Glutamatergic neuron (in vitro differentiated cells): ENCODE measurements at regions not wholly inside any gene's neighbourhood (a gene's known extent, or its start where the extent isn't known, plus 50 kb on each side); places are given as distances from the start of the nearest gene placed in this dataset.

Source experiments
- DNase-seq: peaks from one replicate; pipeline ENCODE4 v3.0.0; 2022
- H3K27ac Mint-ChIP-seq: one replicate; pipeline ENCODE4 v1.8.0; 2020; ENCODE audit warnings: mild to moderate bottlenecking, mixed read lengths, inconsistent platforms; ENCODE audit not compliant: unreplicated experiment
- H3K27me3 Mint-ChIP-seq: one replicate; pipeline ENCODE4 v1.8.0; 2020; ENCODE audit warnings: mild to moderate bottlenecking, moderate library complexity, mixed read lengths, inconsistent platforms; ENCODE audit not compliant: unreplicated experiment
- H3K36me3 Mint-ChIP-seq: one replicate; pipeline ENCODE4 v1.8.0; 2020; ENCODE audit warnings: mild to moderate bottlenecking, mixed read lengths, inconsistent platforms; ENCODE audit not compliant: unreplicated experiment
- H3K4me1 Mint-ChIP-seq: one replicate; pipeline ENCODE4 v1.8.0; 2020; ENCODE audit warnings: mild to moderate bottlenecking, low read depth, mixed read lengths, inconsistent platforms; ENCODE audit not compliant: unreplicated experiment
- H3K4me3 Mint-ChIP-seq: one replicate; pipeline ENCODE4 v1.8.0; 2020; ENCODE audit warnings: mild to moderate bottlenecking, mixed read lengths, inconsistent platforms; ENCODE audit not compliant: unreplicated experiment
- H3K9me3 Mint-ChIP-seq: one replicate; pipeline ENCODE4 v1.8.0; 2020; ENCODE audit warnings: mild to moderate bottlenecking, moderate library complexity, mixed read lengths, inconsistent platforms; ENCODE audit not compliant: unreplicated experiment
- TF ChIP-seq, protein P1 (sequence below): fragments of 200-600 bp; sonication (generic); IDR thresholded peaks from one replicate; pipeline ENCODE4 v1.5.0; 2021; ENCODE audit not compliant: partially characterized antibody, unreplicated experiment

DNA sequence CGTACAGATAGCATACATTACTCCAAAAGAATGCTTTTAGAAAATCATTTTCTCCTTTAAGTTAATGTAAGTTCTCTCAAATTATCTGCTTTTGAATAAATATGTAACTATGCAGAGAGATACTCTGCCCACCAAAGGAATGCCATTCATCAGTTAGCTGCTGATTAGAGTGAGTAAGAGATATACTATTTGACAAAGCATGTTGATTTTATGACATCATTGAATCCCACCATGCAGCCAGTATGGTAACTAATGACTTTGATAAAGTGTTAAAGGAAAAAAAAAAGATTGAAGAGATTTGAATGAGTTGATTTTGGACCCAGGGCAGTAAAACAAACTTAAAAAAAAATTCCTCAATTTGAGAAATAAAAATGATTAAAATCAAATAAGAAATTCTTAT, 521.5 kb downstream of the SLITRK6 start:
- DNase-seq, result no peak
- no peaks in the 10 kb centered on the region for H3K36me3 Mint-ChIP-seq
- H3K27ac Mint-ChIP-seq, result no peak overlapping the region
- H3K4me1 Mint-ChIP-seq, result peaks cover 7% of the 10 kb centered on the region
- H3K4me3 Mint-ChIP-seq, result no peak overlapping the region
- H3K27me3 Mint-ChIP-seq, result no peaks in the 10 kb centered on the region
- TF ChIP-seq, protein P1, sequence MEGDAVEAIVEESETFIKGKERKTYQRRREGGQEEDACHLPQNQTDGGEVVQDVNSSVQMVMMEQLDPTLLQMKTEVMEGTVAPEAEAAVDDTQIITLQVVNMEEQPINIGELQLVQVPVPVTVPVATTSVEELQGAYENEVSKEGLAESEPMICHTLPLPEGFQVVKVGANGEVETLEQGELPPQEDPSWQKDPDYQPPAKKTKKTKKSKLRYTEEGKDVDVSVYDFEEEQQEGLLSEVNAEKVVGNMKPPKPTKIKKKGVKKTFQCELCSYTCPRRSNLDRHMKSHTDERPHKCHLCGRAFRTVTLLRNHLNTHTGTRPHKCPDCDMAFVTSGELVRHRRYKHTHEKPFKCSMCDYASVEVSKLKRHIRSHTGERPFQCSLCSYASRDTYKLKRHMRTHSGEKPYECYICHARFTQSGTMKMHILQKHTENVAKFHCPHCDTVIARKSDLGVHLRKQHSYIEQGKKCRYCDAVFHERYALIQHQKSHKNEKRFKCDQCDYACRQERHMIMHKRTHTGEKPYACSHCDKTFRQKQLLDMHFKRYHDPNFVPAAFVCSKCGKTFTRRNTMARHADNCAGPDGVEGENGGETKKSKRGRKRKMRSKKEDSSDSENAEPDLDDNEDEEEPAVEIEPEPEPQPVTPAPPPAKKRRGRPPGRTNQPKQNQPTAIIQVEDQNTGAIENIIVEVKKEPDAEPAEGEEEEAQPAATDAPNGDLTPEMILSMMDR, result no peak
- H3K9me3 Mint-ChIP-seq, result peaks cover 3% of the 10 kb centered on the region

DNA sequence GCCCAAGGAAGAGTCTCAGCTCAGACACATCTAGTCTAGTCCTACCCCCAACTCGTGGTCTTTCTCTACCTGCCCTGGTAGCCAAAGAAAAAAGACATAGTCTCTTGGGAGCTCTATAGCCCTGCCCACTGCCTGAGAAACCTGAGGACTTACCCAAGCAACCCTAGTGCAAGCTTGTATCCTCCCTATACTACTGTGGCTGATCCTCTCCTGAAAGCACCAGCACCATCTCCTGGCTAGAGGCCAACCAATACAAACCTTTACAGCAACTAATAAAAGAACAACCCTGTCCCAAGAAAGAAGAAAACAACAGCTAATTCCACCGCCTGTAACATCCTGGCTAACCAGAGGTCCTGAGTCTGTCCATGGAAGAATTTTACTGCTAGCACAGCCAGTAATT, 532.4 kb downstream of the SLITRK6 start:
- Mint-ChIP-seq H3K27ac (no peak overlapping the region), H3K36me3 (peaks cover 11% of the 10 kb centered on the region), H3K9me3 (peaks cover 5% of the 10 kb centered on the region), H3K4me1 (peaks cover 4% of the 10 kb centered on the region), H3K27me3 (no peaks in the 10 kb centered on the region), H3K4me3 (no peak overlapping the region)
- no peak for DNase-seq
- TF ChIP-seq, protein P1, result no peak

DNA sequence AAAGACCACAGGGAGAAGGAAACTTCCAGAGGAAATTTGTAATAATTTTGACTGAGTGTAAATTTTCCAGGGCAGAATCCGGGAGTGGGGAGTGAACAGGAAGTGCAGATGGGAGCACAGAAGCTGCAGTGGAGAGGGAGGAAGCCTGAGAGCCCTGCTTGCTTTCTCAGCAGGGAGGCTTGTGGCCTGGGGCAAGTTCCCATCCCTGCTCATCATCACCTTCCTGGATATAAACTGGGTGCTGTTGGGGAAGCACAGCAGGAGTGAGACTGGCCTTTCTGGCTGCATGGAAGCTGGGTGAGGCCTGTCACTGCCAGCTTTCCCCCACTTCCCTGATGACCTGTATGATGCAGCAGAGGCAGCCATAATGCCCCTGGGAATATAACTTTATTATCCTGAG, 532.9 kb downstream of the SLITRK6 start:
- no peak overlapping the region for H3K27ac Mint-ChIP-seq
- TF ChIP-seq, protein P1, result no peak

DNA sequence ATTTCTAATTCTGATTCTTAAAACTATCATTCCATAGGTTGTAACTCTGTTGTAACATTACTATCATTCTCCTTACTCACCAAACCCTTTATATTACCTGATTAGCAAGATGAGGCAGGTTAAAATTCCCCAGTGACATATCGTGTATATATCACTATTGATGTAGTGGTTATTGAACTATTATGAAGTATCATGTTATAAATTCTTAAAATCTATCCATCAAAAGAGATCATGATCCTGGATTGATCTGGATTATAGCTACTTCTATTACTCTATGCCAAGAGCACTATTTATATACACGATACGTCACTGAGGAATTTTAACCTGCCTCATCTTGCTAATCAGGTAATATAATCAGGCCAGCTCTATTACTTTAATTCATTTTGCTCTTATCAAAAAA, 533.9 kb downstream of the SLITRK6 start:
- Mint-ChIP-seq H3K36me3 (peaks cover 11% of the 10 kb centered on the region), H3K9me3 (peaks cover 2% of the 10 kb centered on the region), H3K27me3 (no peaks in the 10 kb centered on the region), H3K27ac (no peak overlapping the region), H3K4me1 (peaks cover 4% of the 10 kb centered on the region), H3K4me3 (no peak overlapping the region)
- DNase-seq, result no peak
- TF ChIP-seq, protein P1, result no peak

More for the DNA sequence above, 532.9 kb downstream of the SLITRK6 start:
- no peaks in the 10 kb centered on the region for H3K27me3 Mint-ChIP-seq
- peaks cover 4% of the 10 kb centered on the region for H3K9me3 Mint-ChIP-seq
- no peak overlapping the region for H3K4me3 Mint-ChIP-seq
- H3K36me3 Mint-ChIP-seq, result peaks cover 11% of the 10 kb centered on the region
- DNase-seq, result no peak
- peaks cover 4% of the 10 kb centered on the region for H3K4me1 Mint-ChIP-seq

DNA sequence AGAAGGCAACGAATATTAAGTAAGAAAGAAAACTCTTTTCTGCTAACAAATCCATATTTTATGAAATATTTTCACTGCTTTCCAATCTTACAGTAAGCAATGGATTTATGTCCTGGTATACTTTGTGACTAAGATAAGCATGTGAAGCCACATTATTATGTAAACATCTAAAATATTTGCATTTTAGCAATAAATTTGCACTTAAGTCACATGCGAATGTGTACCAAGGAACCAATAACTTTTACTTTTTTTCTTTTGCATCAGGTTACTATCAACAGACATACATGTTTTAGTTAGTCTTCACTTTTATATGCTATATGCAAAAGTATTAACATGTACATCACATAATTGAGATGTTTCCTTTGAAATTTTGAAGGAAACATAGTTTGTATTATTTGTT, 536.7 kb downstream of the SLITRK6 start:
- TF ChIP-seq, protein P1, result no peak
- no peaks in the 10 kb centered on the region for H3K27me3 Mint-ChIP-seq
- no peak overlapping the region for H3K27ac Mint-ChIP-seq
- peaks cover 4% of the 10 kb centered on the region for H3K4me1 Mint-ChIP-seq
- no peak for DNase-seq
- H3K36me3 Mint-ChIP-seq, result peaks cover 8% of the 10 kb centered on the region
- H3K4me3 Mint-ChIP-seq, result no peak overlapping the region
- H3K9me3 Mint-ChIP-seq, result peaks cover 2% of the 10 kb centered on the region
